CD4-positive, alpha-beta T cell treated with Interleukin-12 subunit alpha and Interleukin-12 subunit beta, for 1 hour (primary cell): ENCODE measurements at regions not wholly inside any gene's neighbourhood (a gene's known extent, or its start where the extent isn't known, plus 50 kb on each side); places are given as distances from the start of the nearest gene placed in this dataset.

ENCODE experiments used
- DNase-seq: peaks from one replicate; pipeline ENCODE4 v3.0.0-alpha.2; 2020

- no peak for DNase-seq
Observed at GRCh38 chr4:176843710-176844109, 51.0 kb upstream of the VEGFC start.

GRCh38 chr4:176844448-176844847 lies 51.7 kb upstream of the VEGFC start:
- DNase-seq: no peak

- no peak for DNase-seq
Observed at GRCh38 chr4:176845636-176846035, 52.9 kb upstream of the VEGFC start.

GRCh38 chr4:176849076-176849475 lies 56.4 kb upstream of the VEGFC start:
- no peak for DNase-seq

GRCh38 chr4:176850436-176850835 lies 57.7 kb upstream of the VEGFC start:
- DNase-seq: no peak

- no peak for DNase-seq
Observed at GRCh38 chr4:176856421-176856820, 63.7 kb upstream of the VEGFC start.

GRCh38 chr4:176858839-176859238 lies 66.1 kb upstream of the VEGFC start:
- DNase-seq: no peak

- no peak for DNase-seq
Observed at GRCh38 chr4:176864238-176864637, 71.5 kb upstream of the VEGFC start.

GRCh38 chr4:176868676-176869075 lies 76.0 kb upstream of the VEGFC start:
- DNase-seq: no peak

- DNase-seq: no peak
Observed at GRCh38 chr4:176872461-176872860, 79.7 kb upstream of the VEGFC start.

GRCh38 chr4:176874721-176875445 lies 82.2 kb upstream of the VEGFC start:
- DNase-seq: no peak

GRCh38 chr4:176875446-176875930 lies 82.8 kb upstream of the VEGFC start:
- no peak for DNase-seq

GRCh38 chr4:176879380-176880116 lies 86.8 kb upstream of the VEGFC start:
- DNase-seq: no peak

GRCh38 chr4:176882206-176882605 lies 89.5 kb upstream of the VEGFC start:
- no peak for DNase-seq

GRCh38 chr4:176883108-176883550 lies 90.4 kb upstream of the VEGFC start:
- no peak for DNase-seq

GRCh38 chr4:176883681-176884418 lies 91.1 kb upstream of the VEGFC start:
- DNase-seq: no peak

- DNase-seq: no peak
Observed at GRCh38 chr4:176885224-176885623, 92.5 kb upstream of the VEGFC start.

GRCh38 chr4:176886135-176886534 lies 93.4 kb upstream of the VEGFC start:
- DNase-seq: no peak

- no peak for DNase-seq
Observed at GRCh38 chr4:176889776-176890175, 97.1 kb upstream of the VEGFC start.

GRCh38 chr4:176894498-176894897 lies 101.8 kb upstream of the VEGFC start:
- no peak for DNase-seq

GRCh38 chr4:176896211-176896610 lies 103.5 kb upstream of the VEGFC start:
- DNase-seq: no peak

GRCh38 chr4:176897226-176897625 lies 104.5 kb upstream of the VEGFC start:
- no peak for DNase-seq

- no peak for DNase-seq
Observed at GRCh38 chr4:176898791-176899190, 106.1 kb upstream of the VEGFC start.
